ENCODE measurements at regions not wholly inside any gene's neighbourhood (a gene's known extent, or its start where the extent isn't known, plus 50 kb on each side); places are given as distances from the start of the nearest gene placed in this dataset.

DNA sequence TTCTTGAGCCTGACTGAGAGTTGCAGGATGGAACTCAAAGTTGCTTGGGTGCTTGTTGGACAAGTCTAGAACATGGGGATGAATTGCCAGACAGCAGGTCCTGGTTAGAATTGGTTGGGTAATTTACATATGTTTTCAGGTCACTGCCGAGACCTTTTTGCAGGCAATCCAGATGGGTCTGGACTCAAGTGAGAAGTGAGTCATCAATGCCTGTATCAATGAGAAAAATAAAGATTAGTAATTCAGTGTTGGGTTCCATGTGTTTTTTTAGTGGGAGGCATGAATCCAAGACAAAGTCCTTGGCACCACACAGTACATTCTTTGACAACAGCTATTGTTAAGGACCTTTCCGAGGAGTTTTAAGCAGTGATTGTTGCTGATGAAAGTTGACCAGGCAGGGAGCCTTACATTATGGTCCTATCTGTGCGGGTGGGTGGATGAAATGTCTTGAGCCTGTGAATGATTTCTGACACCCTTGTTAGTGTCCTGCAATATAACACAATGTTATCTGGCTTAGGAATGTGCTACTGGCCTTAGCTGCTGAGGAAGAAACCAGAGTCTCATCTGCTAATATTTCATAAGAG, 77.7 kb downstream of the CRYGS start:
- intact Hi-C loops (cut with micrococcal nuclease): no loop called here

DNA sequence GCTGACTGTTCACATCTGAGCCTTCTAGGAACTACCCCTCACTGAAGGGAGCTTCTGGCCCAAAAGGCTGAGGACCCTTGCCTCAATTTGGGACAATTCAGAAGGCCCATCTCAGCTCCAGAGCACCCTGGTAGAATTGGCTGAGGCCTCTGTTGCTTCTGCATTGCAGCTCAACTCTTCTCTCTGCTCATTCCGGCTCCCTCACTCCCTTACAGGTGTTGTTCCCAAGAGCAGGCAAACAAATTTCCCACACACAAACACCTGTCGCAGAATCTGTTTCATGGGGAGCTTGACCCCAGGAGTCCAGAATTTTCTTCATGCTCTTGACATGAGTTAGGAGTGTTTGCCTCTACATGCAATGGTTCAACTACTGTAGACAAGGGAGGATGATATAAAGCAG, 78.7 kb downstream of the CRYGS start:
- DNase-seq (ENCODE audit: low spot score): no peak
- H3K4me3 Mint-ChIP-seq: no peak overlapping the region
- no peak overlapping the region for H3K27ac Mint-ChIP-seq
- no peaks in the 10 kb centered on the region for H3K4me1 Mint-ChIP-seq (ENCODE audit: low read depth)
- intact Hi-C loops (cut with micrococcal nuclease): no loop called here
- no peaks in the 10 kb centered on the region for H3K36me3 Mint-ChIP-seq (ENCODE audit: low read depth)
- no peaks in the 10 kb centered on the region for H3K9me3 Mint-ChIP-seq
- peaks cover 7% of the 10 kb centered on the region for H3K27me3 Mint-ChIP-seq (ENCODE audit: insufficient read depth)

More for the DNA sequence above, 77.7 kb downstream of the CRYGS start:
- Mint-ChIP-seq H3K9me3 (no peaks in the 10 kb centered on the region), H3K27me3 (ENCODE audit: insufficient read depth) (peaks cover 7% of the 10 kb centered on the region), H3K4me3 (no peak overlapping the region), H3K27ac (no peak overlapping the region), H3K36me3 (ENCODE audit: low read depth) (no peaks in the 10 kb centered on the region), H3K4me1 (ENCODE audit: low read depth) (no peaks in the 10 kb centered on the region)
- no peak for DNase-seq (ENCODE audit: low spot score)

DNA sequence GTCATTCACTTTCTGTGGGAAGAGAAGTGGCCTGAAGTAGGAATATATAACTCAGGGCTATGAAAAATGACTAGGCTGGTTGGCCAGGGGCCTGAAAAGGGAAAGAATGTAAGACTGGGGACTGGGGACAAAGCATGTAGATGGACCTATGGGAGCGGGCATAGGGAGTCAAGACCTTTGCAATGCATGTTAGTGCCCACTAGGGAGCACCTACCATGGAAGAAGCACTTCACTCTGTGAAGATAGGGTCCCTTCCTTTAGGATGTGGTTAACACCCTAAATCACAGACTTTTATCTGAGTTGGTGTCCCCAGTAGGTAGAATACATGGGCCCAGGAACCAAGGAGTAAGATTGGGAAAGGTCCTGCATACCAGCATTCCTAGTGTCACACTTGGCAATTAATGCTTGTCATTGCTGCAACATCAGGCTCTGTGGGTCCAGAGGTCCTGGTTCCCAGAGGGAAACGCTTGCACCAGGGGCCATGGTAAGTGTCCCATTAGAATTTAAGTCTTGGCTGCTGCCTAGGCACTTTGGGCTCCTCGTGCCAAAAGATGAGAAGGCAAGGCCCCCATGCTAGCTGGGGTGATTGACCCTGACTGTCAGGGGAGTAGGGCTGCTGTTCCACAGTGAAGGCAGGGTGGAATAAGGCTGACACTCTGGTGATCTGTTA, 79.6 kb downstream of the CRYGS start:
- intact Hi-C loops (cut with micrococcal nuclease): no loop called here
- H3K27me3 Mint-ChIP-seq (ENCODE audit: insufficient read depth): peaks cover 5% of the 10 kb centered on the region
- no peaks in the 10 kb centered on the region for H3K4me1 Mint-ChIP-seq (ENCODE audit: low read depth)
- no peak for DNase-seq (ENCODE audit: low spot score)
- H3K4me3 Mint-ChIP-seq: no peak overlapping the region
- H3K36me3 Mint-ChIP-seq (ENCODE audit: low read depth): no peaks in the 10 kb centered on the region
- no peak overlapping the region for H3K27ac Mint-ChIP-seq
- no peaks in the 10 kb centered on the region for H3K9me3 Mint-ChIP-seq

DNA sequence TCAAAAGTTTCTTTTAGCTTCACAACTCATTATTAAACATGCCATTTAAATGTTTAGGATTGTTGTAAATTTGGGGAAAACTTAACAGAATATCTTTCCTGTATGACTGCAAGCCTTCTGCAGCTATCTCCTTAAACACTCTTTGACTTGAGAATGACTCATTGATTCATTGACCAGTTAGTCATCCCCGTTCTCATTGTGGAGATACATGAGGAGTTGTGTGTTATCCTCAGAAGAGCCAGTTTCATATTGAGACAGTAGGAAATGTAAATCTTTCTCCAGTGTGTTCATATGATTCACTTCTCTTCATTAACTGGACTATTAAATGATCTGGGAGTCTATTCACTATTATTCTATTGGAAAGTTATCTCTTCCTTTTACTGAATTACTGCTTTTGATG, 83.0 kb downstream of the CRYGS start:
- Mint-ChIP-seq H3K9me3 (no peaks in the 10 kb centered on the region), H3K4me1 (ENCODE audit: low read depth) (no peaks in the 10 kb centered on the region), H3K4me3 (no peak overlapping the region), H3K36me3 (ENCODE audit: low read depth) (no peaks in the 10 kb centered on the region), H3K27ac (no peak overlapping the region), H3K27me3 (ENCODE audit: insufficient read depth) (peaks cover 9% of the 10 kb centered on the region)
- DNase-seq (ENCODE audit: low spot score): no peak
- intact Hi-C loops (cut with micrococcal nuclease): loop anchor here (1.0 kb wide), 1 partner anchor 73 kb away; no protein-coding TSS in a partner anchor

DNA sequence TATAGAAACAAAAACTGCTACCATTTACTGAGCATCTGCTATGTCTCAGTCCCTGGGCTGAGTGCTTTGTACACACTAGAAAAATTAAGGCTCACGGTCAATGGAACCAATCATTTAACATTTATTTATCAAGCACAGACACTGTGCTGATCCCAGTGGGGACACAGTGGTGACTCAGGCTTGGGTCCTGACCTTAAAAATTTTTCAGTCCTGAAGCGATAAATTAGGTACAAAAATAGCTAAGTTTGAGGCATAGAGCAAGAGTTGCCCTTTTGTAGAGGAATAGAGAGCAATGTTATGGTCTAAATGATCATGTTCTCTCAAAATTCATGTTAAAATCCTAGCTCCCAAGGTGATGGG, 85.1 kb downstream of the CRYGS start:
- H3K4me1 Mint-ChIP-seq (ENCODE audit: low read depth): no peaks in the 10 kb centered on the region
- H3K27me3 Mint-ChIP-seq (ENCODE audit: insufficient read depth): peaks cover 12% of the 10 kb centered on the region
- no peak overlapping the region for H3K4me3 Mint-ChIP-seq

DNA sequence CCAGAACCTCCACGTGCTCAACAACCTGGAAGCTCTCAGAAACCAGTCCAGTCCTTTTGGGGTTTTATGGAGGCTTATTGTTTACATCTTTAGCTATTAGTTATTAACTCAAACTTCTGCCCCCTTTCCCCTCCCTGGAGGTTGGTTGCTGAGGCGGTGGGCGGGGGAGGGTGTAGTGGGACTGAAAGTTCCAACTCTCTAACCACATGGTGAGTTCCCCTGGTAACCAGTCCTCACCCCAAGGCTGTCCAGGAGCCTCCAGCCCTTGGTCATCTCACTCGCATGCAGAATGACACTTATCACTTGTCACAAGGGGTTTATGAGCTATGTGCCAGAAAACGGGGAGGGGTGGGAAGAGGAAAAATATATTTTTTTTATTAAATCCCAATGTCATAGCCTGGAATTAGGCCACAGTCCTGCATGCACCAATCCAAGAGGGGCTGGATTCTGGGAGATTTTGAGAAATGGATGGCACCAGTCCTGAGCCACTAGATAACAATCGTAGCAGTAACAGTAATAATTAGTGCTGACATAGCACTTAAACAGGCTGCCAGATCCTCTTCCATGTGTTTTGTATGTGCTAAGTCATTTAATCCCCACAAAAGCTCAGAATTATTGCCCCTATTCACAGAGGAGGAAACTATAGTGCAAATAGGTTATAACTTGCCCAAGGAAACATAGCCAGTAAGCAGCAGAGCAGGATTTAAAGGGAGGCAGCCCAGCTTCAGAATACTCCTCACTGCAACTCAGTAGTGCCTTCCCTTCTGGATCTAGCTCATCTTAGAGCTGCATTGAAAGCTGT, 85.7 kb downstream of the CRYGS start:
- peaks cover 15% of the 10 kb centered on the region for H3K27me3 Mint-ChIP-seq (ENCODE audit: insufficient read depth)

More for the DNA sequence above, 85.1 kb downstream of the CRYGS start:
- Mint-ChIP-seq H3K27ac (no peak overlapping the region), H3K9me3 (no peaks in the 10 kb centered on the region), H3K36me3 (ENCODE audit: low read depth) (no peaks in the 10 kb centered on the region)
- intact Hi-C loops (cut with micrococcal nuclease): no loop called here
- no peak for DNase-seq (ENCODE audit: low spot score)

DNA sequence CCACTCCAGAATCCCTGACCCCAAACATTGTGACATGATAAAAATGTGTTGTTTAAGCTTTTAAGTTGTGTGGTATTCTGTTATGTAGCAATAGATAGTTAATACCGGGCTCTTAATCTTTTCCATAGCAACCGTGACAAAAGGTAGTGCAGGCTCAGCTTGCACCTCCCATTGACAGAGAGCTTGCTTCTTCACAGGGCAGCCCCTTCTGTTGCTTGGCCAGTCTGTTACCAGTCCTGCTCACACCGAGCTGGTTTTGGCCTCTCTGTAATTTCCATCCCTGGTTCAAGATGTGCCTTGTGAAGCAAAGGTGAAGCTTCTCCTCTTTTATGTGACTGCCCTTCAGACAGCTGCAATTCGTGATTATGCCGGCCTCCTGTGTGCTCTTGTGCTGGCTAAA, 86.9 kb downstream of the CRYGS start:
- no peaks in the 10 kb centered on the region for H3K4me1 Mint-ChIP-seq (ENCODE audit: low read depth)
- no peaks in the 10 kb centered on the region for H3K9me3 Mint-ChIP-seq
- no peaks in the 10 kb centered on the region for H3K36me3 Mint-ChIP-seq (ENCODE audit: low read depth)
- no peak overlapping the region for H3K4me3 Mint-ChIP-seq
- DNase-seq (ENCODE audit: low spot score): no peak
- no peak overlapping the region for H3K27ac Mint-ChIP-seq
- H3K27me3 Mint-ChIP-seq (ENCODE audit: insufficient read depth): peaks cover 13% of the 10 kb centered on the region
- intact Hi-C loops (cut with micrococcal nuclease): no loop called here

More for the DNA sequence above, 85.7 kb downstream of the CRYGS start:
- H3K9me3 Mint-ChIP-seq: no peaks in the 10 kb centered on the region
- H3K4me3 Mint-ChIP-seq: no peak overlapping the region
- intact Hi-C loops (cut with micrococcal nuclease): no loop called here
- no peaks in the 10 kb centered on the region for H3K36me3 Mint-ChIP-seq (ENCODE audit: low read depth)
- H3K27ac Mint-ChIP-seq: no peak overlapping the region
- H3K4me1 Mint-ChIP-seq (ENCODE audit: low read depth): no peaks in the 10 kb centered on the region
- DNase-seq (ENCODE audit: low spot score): no peak

DNA sequence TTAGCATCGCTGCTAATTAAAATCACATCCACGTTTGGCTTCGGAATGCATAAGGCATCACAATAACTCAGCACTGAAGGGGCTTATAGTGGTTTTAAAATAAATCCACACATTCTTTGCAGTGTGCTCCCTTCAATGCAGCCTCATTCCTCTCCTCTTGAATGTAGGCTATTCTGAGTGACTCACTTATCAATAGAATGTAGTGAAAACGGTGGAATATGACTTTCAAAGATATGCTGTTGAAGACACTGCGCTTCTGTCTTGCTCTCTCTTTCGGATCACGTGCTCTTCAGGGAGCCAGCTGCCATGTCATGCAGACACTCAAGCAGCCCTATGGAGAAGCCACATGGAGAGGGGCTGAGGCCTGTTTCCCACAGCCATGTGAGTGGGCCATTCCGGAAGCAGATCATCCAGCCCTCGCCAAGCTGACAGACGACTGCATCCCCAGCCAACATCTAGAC, 87.4 kb downstream of the CRYGS start:
- no peak for DNase-seq (ENCODE audit: low spot score)
- no peak overlapping the region for H3K27ac Mint-ChIP-seq
- H3K27me3 Mint-ChIP-seq (ENCODE audit: insufficient read depth): peaks cover 13% of the 10 kb centered on the region
- no peaks in the 10 kb centered on the region for H3K36me3 Mint-ChIP-seq (ENCODE audit: low read depth)
- H3K4me3 Mint-ChIP-seq: no peak overlapping the region
- no peaks in the 10 kb centered on the region for H3K4me1 Mint-ChIP-seq (ENCODE audit: low read depth)
- intact Hi-C loops (cut with micrococcal nuclease): no loop called here
- H3K9me3 Mint-ChIP-seq: no peaks in the 10 kb centered on the region

DNA sequence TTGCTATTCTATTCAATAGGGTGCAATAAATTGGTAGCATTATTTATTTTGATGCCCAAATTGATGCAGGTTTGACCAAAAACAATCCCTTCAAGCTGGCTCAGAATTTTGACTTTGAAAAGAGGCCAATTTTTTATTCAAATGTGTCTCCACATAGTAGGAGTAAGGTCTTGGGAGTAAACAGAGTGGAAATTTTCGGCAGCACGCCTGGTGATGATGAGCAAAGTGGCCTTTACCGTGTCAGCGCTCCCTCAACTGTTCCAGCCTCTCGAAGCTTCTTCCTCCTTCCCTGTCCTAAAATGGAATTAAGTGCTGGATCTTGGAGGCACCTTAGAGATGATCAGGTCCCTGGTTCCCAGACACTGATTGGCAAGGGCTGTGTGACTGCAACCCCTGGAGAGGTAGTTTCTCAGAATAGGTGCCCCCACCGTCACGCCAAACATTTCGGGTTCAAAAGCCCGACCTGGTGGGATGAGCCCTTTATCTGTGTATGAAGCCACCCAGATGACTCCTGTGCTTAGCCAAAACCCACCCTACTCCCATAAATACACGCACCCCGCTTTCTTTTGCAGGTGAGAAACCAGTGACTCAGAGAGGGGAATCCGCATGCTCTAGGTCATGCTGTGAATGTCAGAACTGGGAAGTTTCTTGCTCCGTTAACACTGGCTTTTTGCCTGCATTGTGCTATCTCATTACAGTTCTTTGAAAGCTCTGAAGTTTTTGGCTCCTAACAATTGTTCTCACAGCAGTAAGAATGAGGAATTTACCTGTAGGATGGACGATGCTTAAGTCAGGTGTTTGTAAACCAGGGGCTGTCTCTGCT, 89.1 kb downstream of the CRYGS start:
- Mint-ChIP-seq H3K4me1 (ENCODE audit: low read depth) (no peaks in the 10 kb centered on the region), H3K4me3 (no peak overlapping the region)
- intact Hi-C loops (cut with micrococcal nuclease): no loop called here

DNA sequence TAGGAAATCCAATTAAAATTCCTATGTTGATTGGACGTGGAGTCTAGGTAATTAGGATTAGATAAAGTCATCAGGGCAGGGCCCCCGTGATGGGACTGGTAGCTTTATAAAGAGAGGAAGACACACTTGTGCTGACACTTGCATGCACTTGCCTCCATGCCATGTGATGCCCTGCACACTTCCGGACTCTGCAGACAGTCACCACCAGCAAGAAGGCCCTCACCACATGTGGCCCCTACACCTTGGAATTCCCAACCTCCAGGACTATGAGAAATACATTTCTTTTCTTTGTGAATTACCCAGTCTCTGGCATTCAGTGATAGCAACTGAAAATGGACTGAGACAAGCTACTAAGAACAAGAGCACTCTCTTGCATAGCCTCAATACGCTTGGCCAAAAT, 90.6 kb downstream of the CRYGS start:
- no peak for DNase-seq (ENCODE audit: low spot score)
- intact Hi-C loops (cut with micrococcal nuclease): no loop called here
- H3K27me3 Mint-ChIP-seq (ENCODE audit: insufficient read depth): peaks cover 9% of the 10 kb centered on the region
- H3K4me3 Mint-ChIP-seq: no peak overlapping the region
- no peaks in the 10 kb centered on the region for H3K9me3 Mint-ChIP-seq
- no peaks in the 10 kb centered on the region for H3K4me1 Mint-ChIP-seq (ENCODE audit: low read depth)
- no peak overlapping the region for H3K27ac Mint-ChIP-seq
- H3K36me3 Mint-ChIP-seq (ENCODE audit: low read depth): no peaks in the 10 kb centered on the region

More for the DNA sequence above, 89.1 kb downstream of the CRYGS start:
- Mint-ChIP-seq H3K9me3 (no peaks in the 10 kb centered on the region), H3K27ac (no peak overlapping the region), H3K27me3 (ENCODE audit: insufficient read depth) (peaks cover 13% of the 10 kb centered on the region), H3K36me3 (ENCODE audit: low read depth) (no peaks in the 10 kb centered on the region)
- DNase-seq (ENCODE audit: low spot score): no peak

DNA sequence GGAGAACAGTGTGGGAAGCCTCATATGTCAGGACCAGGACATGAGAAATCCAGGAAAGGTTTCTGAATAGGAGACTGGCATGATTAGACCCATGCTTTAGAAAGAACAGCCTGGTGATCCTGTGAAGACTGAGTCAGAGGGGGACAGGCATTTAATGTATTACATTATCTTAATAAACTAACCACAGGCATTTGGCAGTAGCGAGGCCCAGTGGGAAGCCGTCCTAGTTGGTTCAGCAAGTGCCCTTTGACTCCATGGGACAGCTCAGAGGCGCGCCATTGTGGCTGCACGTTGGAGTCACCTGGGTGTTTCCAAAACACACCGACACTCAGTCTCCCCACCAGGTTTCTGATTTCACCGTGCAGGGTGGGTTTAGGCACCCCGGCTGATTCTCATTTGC, 90.5 kb upstream of the DGKG start:
- peaks cover 13% of the 10 kb centered on the region for H3K27me3 Mint-ChIP-seq (ENCODE audit: insufficient read depth)
- no peaks in the 10 kb centered on the region for H3K36me3 Mint-ChIP-seq (ENCODE audit: low read depth)
- no peaks in the 10 kb centered on the region for H3K4me1 Mint-ChIP-seq (ENCODE audit: low read depth)
- no peak overlapping the region for H3K27ac Mint-ChIP-seq
- DNase-seq (ENCODE audit: low spot score): no peak
- H3K9me3 Mint-ChIP-seq: no peaks in the 10 kb centered on the region
- intact Hi-C loops (cut with micrococcal nuclease): no loop called here
- H3K4me3 Mint-ChIP-seq: no peak overlapping the region

DNA sequence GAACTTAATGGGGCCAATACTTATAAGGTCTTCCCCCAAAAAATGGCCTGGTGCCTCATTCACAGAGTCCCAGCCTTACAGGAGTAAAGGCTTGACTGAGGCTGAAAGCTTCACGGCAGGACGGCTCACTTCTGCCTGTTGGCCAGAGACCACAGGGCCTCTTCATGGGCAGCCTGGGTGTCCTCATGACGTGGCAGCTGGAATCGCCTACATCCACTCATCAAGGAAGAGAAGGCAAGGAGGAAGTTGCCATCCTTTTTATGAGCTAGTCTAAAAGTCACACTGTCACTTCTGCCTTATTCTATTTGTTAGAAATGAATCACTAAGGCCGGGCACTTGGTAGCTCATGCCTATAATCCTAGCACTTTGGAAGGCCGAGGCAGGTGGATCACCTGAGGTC, 89.3 kb upstream of the DGKG start:
- peaks cover 13% of the 10 kb centered on the region for H3K27me3 Mint-ChIP-seq (ENCODE audit: insufficient read depth)
- no peaks in the 10 kb centered on the region for H3K4me1 Mint-ChIP-seq (ENCODE audit: low read depth)
- DNase-seq (ENCODE audit: low spot score): no peak
- intact Hi-C loops (cut with micrococcal nuclease): no loop called here
- H3K36me3 Mint-ChIP-seq (ENCODE audit: low read depth): no peaks in the 10 kb centered on the region
- H3K9me3 Mint-ChIP-seq: no peaks in the 10 kb centered on the region
- no peak overlapping the region for H3K4me3 Mint-ChIP-seq
- H3K27ac Mint-ChIP-seq: no peak overlapping the region
